ENCODE measurements at regions not wholly inside any gene's neighbourhood (a gene's known extent, or its start where the extent isn't known, plus 50 kb on each side); places are given as distances from the start of the nearest gene placed in this dataset.

GRCh38 chr5:33179301-33179700 is 261.5 kb upstream of the TARS1 start:
- TF ChIP-seq CTCF (IDR thresholded peaks at IDR 0.05; ENCODE audit: unreplicated experiment) = no peak
- intact Hi-C loops (cut with micrococcal nuclease; ENCODE audit: unreplicated experiment) = no loop called here
- Mint-ChIP-seq H3K27me3 (ENCODE audit: unreplicated experiment) (no peaks in the 10 kb centered on the region), H3K9me3 (ENCODE audit: low read depth, unreplicated experiment) (no peaks in the 10 kb centered on the region), H3K4me3 (ENCODE audit: low read depth, unreplicated experiment) (no peak overlapping the region), H3K27ac (ENCODE audit: unreplicated experiment) (no peak overlapping the region), H3K36me3 (ENCODE audit: insufficient read depth, unreplicated experiment) (no peaks in the 10 kb centered on the region), H3K4me1 (ENCODE audit: low read depth, unreplicated experiment) (no peaks in the 10 kb centered on the region)
- BruUV-seq (replicated peaks) = no TSS peak
- no peak for DNase-seq
- CTCF ChIA-PET = no interaction called here

- intact Hi-C loops (cut with micrococcal nuclease; ENCODE audit: unreplicated experiment) = loop anchor here (5.0 to 10.0 kb wide), 3 partner anchors 241 to 474 kb away; no protein-coding TSS in a partner anchor
- no peak for TF ChIP-seq CTCF (IDR thresholded peaks at IDR 0.05; ENCODE audit: unreplicated experiment)
- H3K36me3 Mint-ChIP-seq (ENCODE audit: insufficient read depth, unreplicated experiment) = no peaks in the 10 kb centered on the region
- peak; percentile 2 for DNase-seq
- H3K4me3 Mint-ChIP-seq (ENCODE audit: low read depth, unreplicated experiment) = no peak overlapping the region
- BruUV-seq (replicated peaks) = no TSS peak
- peaks cover 8% of the 10 kb centered on the region for H3K4me1 Mint-ChIP-seq (ENCODE audit: low read depth, unreplicated experiment)
- no peaks in the 10 kb centered on the region for H3K9me3 Mint-ChIP-seq (ENCODE audit: low read depth, unreplicated experiment)
- CTCF ChIA-PET = no interaction called here
- H3K27me3 Mint-ChIP-seq (ENCODE audit: unreplicated experiment) = no peaks in the 10 kb centered on the region
- no peak overlapping the region for H3K27ac Mint-ChIP-seq (ENCODE audit: unreplicated experiment)
Observed at GRCh38 chr5:33180900-33181299, 259.9 kb upstream of the TARS1 start.

GRCh38 chr5:33182986-33183385 is 257.8 kb upstream of the TARS1 start:
- no TSS peak for BruUV-seq (replicated peaks)
- DNase-seq = no peak
- H3K36me3 Mint-ChIP-seq (ENCODE audit: insufficient read depth, unreplicated experiment) = no peaks in the 10 kb centered on the region
- peaks cover 8% of the 10 kb centered on the region for H3K4me1 Mint-ChIP-seq (ENCODE audit: low read depth, unreplicated experiment)
- H3K4me3 Mint-ChIP-seq (ENCODE audit: low read depth, unreplicated experiment) = no peak overlapping the region
- H3K9me3 Mint-ChIP-seq (ENCODE audit: low read depth, unreplicated experiment) = no peaks in the 10 kb centered on the region
- CTCF ChIA-PET = no interaction called here
- H3K27ac Mint-ChIP-seq (ENCODE audit: unreplicated experiment) = no peak overlapping the region
- no peaks in the 10 kb centered on the region for H3K27me3 Mint-ChIP-seq (ENCODE audit: unreplicated experiment)
- TF ChIP-seq CTCF (IDR thresholded peaks at IDR 0.05; ENCODE audit: unreplicated experiment) = no peak
- intact Hi-C loops (cut with micrococcal nuclease; ENCODE audit: unreplicated experiment) = loop anchor here (5.0 to 10.0 kb wide), 3 partner anchors 239 to 476 kb away; no protein-coding TSS in a partner anchor

GRCh38 chr5:33184367-33184766 is 256.4 kb upstream of the TARS1 start:
- no peaks in the 10 kb centered on the region for H3K36me3 Mint-ChIP-seq (ENCODE audit: insufficient read depth, unreplicated experiment)

More at GRCh38 chr5:33184367-33184766, 256.4 kb upstream of the TARS1 start:
- H3K27me3 Mint-ChIP-seq (ENCODE audit: unreplicated experiment) = no peaks in the 10 kb centered on the region
- H3K4me1 Mint-ChIP-seq (ENCODE audit: low read depth, unreplicated experiment) = peaks cover 8% of the 10 kb centered on the region
- H3K4me3 Mint-ChIP-seq (ENCODE audit: low read depth, unreplicated experiment) = no peak overlapping the region
- intact Hi-C loops (cut with micrococcal nuclease; ENCODE audit: unreplicated experiment) = loop anchor here (5.0 to 10.0 kb wide), 3 partner anchors 238 to 477 kb away; no protein-coding TSS in a partner anchor
- CTCF ChIA-PET = interaction anchor here (0.6 kb wide), 1 partner anchor 448 kb away, joined by 7 read pairs; no protein-coding TSS in a partner anchor
- no TSS peak for BruUV-seq (replicated peaks)
- H3K9me3 Mint-ChIP-seq (ENCODE audit: low read depth, unreplicated experiment) = peaks cover 2% of the 10 kb centered on the region
- TF ChIP-seq CTCF (IDR thresholded peaks at IDR 0.05; ENCODE audit: unreplicated experiment) = no peak
- no peak for DNase-seq
- no peak overlapping the region for H3K27ac Mint-ChIP-seq (ENCODE audit: unreplicated experiment)
